Ishikawa (cell line): ENCODE measurements at regions not wholly inside any gene's neighbourhood (a gene's known extent, or its start where the extent isn't known, plus 50 kb on each side); places are given as distances from the start of the nearest gene placed in this dataset.
A peak's percentile ranks its signal among the peaks of the same experiment; 100 is the strongest.

Source experiments
- CEBPB ChIP-seq: IDR thresholded peaks from 2 replicates; pipeline ENCODE4 v1.6.1; 2012
- CREB1 ChIP-seq: IDR thresholded peaks from 2 replicates; pipeline ENCODE4 v1.6.1; 2012; ENCODE audit warnings: low read depth
- EGR1 ChIP-seq: IDR thresholded peaks from 2 replicates; pipeline ENCODE4 v1.6.1; 2012
- EP300 ChIP-seq: IDR thresholded peaks from 2 replicates; pipeline ENCODE4 v1.6.1; 2012; ENCODE audit warnings: borderline replicate concordance
- FOXM1 ChIP-seq: IDR thresholded peaks from 2 replicates; pipeline ENCODE4 v1.6.1; 2012; ENCODE audit warnings: low read depth, borderline replicate concordance
- NFIC ChIP-seq: IDR thresholded peaks from 2 replicates; pipeline ENCODE4 v1.6.1; 2012
- RAD21 ChIP-seq: IDR thresholded peaks from 2 replicates; pipeline ENCODE4 v1.6.1; 2012; ENCODE audit warnings: low read depth
- TAF1 ChIP-seq: IDR thresholded peaks from 2 replicates; pipeline ENCODE4 v1.6.1; 2012; ENCODE audit warnings: low read depth, mild to moderate bottlenecking
- TCF12 ChIP-seq: IDR thresholded peaks from 2 replicates; pipeline ENCODE4 v1.6.1; 2012; ENCODE audit warnings: low read depth
- TEAD4 ChIP-seq: IDR thresholded peaks from 2 replicates; pipeline ENCODE4 v1.6.1; 2012
- YY1 ChIP-seq: IDR thresholded peaks from 2 replicates; pipeline ENCODE4 v1.6.1; 2012; ENCODE audit warnings: low read depth
- ZBTB7A ChIP-seq: IDR thresholded peaks from 2 replicates; pipeline ENCODE4 v1.6.1; 2012; ENCODE audit warnings: low read depth
- TF ChIP-seq, protein P1 (sequence below): IDR thresholded peaks from 2 replicates; pipeline ENCODE4 v1.6.1; 2012
- TF ChIP-seq, protein P2 (sequence below): IDR thresholded peaks from 2 replicates; pipeline ENCODE4 v1.6.1; 2012; ENCODE audit warnings: low read depth, mild to moderate bottlenecking
- TF ChIP-seq, protein P3 (sequence below): IDR thresholded peaks from 2 replicates; pipeline ENCODE4 v1.6.1; 2012

DNA sequence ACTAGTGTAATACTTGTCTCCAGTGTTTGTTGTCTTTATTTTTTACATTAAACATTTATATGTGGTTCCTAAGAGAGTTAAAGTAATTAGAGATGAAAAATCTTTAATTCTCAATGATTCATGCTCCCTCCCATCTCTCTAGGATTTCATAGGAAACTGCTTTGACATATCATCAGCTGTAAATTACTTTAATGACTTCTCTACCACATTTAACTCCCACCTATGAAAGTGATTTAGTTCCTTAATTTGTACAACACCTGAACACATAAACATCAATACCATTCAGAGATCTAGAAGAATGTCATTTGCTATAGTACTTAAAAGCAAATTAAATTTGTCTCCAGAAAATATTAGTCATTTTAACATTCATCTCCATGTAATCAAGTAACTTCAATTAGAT lies 524.2 kb upstream of the CHAC2 start:
- no peak for TF ChIP-seq EP300
- TF ChIP-seq, protein P1, sequence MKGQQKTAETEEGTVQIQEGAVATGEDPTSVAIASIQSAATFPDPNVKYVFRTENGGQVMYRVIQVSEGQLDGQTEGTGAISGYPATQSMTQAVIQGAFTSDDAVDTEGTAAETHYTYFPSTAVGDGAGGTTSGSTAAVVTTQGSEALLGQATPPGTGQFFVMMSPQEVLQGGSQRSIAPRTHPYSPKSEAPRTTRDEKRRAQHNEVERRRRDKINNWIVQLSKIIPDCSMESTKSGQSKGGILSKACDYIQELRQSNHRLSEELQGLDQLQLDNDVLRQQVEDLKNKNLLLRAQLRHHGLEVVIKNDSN, result no peak
- no peak for TF ChIP-seq NFIC
- TF ChIP-seq FOXM1, result no peak
- TF ChIP-seq, protein P2, sequence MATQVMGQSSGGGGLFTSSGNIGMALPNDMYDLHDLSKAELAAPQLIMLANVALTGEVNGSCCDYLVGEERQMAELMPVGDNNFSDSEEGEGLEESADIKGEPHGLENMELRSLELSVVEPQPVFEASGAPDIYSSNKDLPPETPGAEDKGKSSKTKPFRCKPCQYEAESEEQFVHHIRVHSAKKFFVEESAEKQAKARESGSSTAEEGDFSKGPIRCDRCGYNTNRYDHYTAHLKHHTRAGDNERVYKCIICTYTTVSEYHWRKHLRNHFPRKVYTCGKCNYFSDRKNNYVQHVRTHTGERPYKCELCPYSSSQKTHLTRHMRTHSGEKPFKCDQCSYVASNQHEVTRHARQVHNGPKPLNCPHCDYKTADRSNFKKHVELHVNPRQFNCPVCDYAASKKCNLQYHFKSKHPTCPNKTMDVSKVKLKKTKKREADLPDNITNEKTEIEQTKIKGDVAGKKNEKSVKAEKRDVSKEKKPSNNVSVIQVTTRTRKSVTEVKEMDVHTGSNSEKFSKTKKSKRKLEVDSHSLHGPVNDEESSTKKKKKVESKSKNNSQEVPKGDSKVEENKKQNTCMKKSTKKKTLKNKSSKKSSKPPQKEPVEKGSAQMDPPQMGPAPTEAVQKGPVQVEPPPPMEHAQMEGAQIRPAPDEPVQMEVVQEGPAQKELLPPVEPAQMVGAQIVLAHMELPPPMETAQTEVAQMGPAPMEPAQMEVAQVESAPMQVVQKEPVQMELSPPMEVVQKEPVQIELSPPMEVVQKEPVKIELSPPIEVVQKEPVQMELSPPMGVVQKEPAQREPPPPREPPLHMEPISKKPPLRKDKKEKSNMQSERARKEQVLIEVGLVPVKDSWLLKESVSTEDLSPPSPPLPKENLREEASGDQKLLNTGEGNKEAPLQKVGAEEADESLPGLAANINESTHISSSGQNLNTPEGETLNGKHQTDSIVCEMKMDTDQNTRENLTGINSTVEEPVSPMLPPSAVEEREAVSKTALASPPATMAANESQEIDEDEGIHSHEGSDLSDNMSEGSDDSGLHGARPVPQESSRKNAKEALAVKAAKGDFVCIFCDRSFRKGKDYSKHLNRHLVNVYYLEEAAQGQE, result no peak
- TF ChIP-seq ZBTB7A, result no peak
- no peak for TF ChIP-seq EGR1
- TF ChIP-seq TAF1, result no peak
- no peak for TF ChIP-seq CREB1
- no peak for TF ChIP-seq CEBPB
- TF ChIP-seq TEAD4, result no peak
- TF ChIP-seq, protein P3, sequence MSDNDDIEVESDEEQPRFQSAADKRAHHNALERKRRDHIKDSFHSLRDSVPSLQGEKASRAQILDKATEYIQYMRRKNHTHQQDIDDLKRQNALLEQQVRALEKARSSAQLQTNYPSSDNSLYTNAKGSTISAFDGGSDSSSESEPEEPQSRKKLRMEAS, result no peak
- no peak for TF ChIP-seq TCF12
- no peak for TF ChIP-seq RAD21
- no peak for TF ChIP-seq YY1

DNA sequence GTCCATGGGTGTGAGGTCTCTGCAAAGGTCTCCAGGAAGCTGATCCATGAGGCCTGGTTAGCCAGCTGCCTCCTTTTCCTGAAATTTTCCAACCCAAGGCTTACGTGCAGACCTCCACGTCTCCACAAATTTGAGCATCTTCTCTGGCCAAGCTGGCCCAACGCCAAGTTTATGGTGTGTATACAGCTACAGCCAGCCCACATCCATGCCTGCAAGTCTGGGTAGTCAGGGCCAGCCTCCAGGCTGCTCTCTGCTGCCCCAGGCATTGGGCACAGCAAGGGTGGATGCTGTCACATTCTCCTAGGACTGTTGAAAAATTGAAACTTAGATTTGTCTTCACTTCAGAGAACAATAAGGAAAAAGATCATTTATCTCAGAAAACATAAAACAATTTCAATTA lies 525.5 kb upstream of the CHAC2 start:
- TF ChIP-seq, protein P1, result no peak
- TF ChIP-seq, protein P3, result no peak
- TF ChIP-seq TCF12 (no peak), RAD21 (no peak), CREB1 (no peak), FOXM1 (no peak), TAF1 (no peak), EP300 (no peak)
- TF ChIP-seq, protein P2, result no peak

DNA sequence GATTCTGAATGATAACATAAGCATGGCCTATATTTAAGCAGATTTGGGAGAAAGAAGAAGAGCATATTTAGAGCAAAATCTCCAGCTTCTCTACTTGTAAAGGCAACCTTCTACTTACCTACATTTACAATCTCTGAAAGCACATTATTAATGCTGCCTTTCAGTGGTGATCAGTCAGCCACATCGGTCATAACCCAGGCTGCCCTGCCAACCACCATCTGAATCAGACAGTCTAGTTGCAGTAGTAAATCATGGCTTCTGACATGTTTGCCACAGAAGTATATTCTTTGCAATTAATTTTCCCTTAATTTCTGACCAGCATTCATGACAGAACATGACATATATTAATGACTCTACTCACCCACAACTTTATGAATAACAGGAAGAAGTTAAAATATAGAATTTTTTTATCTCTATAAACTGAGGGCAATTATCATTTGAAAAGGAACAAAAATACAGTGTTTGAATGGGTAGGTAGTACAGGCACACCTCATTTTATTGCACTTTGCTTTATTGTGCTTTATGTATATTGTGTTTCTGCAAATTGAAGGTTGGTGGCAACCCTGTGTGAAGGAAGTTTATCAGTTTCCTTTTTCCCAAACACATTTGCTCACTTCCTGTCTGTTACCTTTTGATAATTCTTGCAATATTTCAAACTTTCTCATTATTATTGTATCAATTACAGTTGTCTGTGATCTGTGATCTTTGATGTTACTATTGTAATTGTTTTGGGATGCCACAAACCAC lies 531.6 kb upstream of the CHAC2 start:
- TF ChIP-seq, protein P2, result no peak
- TF ChIP-seq FOXM1 (0 out of 2 replicates have a peak, but pooled peaks have one; percentile 31), EP300 (peak; percentile 25; the same call in 1 of the 2 replicates), NFIC (peak; percentile 32; the same call in 1 of the 2 replicates)

DNA sequence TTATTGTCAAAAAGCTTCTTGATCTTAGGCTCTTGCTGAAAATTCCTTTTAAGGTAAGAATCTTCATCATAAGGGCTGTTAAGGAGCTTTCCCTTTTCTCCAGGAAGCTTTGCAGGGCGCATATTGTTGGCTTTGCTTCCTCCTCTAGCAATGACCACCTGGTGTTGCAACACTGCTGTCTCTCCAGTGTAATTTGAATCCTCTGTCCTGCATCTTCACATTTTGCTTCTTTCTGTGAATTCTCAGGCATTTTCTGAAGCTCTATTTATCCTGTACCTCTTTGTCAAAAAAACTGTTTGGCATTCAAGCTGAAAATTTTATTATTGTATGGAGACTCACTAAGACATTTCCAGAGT lies 533.1 kb upstream of the CHAC2 start:
- no peak for TF ChIP-seq TEAD4
- no peak for TF ChIP-seq CREB1
- TF ChIP-seq CEBPB, result peak; percentile 91
